Natural killer cell (primary cell): ENCODE measurements at regions not wholly inside any gene's neighbourhood (a gene's known extent, or its start where the extent isn't known, plus 50 kb on each side); places are given as distances from the start of the nearest gene placed in this dataset.

ENCODE experiments used
- ATAC-seq, 3 donors: fragments of 150-1000 bp in 2 of 3; fragments of 200-7000 bp in 1 of 3; cut with Tn5 transposase; 1 replicate in 1 of 3; 2 replicates in 2 of 3; pipeline ENCODE4 v1.10.0; 2021; ENCODE audit warnings: mild to moderate bottlenecking in 2 of 3, moderate library complexity in 2 of 3
- DNase-seq, 2 donors: peaks; one replicate each; pipeline versions ENCODE4 v3.0.0 to v3.0.0-alpha.2; 2013 to 2021; ENCODE audit warnings: mixed read lengths in 1 of 2
- H3K27ac ChIP-seq: one replicate; pipeline ENCODE4 v1.5.1; 2013; ENCODE audit warnings: mild to moderate bottlenecking, low read length
- H3K27me3 ChIP-seq: one replicate; pipeline ENCODE4 v1.6.1; 2013; ENCODE audit warnings: low read length; ENCODE audit not compliant: control insufficient read depth, insufficient read depth
- H3K36me3 ChIP-seq: one replicate; pipeline ENCODE4 v1.6.1; 2013; ENCODE audit warnings: low read length; ENCODE audit not compliant: control insufficient read depth, insufficient read depth
- H3K4me1 ChIP-seq: one replicate; pipeline ENCODE4 v1.6.1; 2013; ENCODE audit warnings: low read length; ENCODE audit not compliant: control insufficient read depth, insufficient read depth
- H3K4me3 ChIP-seq: one replicate; pipeline ENCODE4 v1.5.1; 2013; ENCODE audit warnings: low read length
- H3K9me3 ChIP-seq: one replicate; pipeline ENCODE4 v1.6.1; 2013; ENCODE audit warnings: low read length; ENCODE audit not compliant: control insufficient read depth, insufficient read depth
- H3K27ac Mint-ChIP-seq, 2 donors: one replicate each; pipeline ENCODE4 v1.8.0; 2022; ENCODE audit warnings: mild to moderate bottlenecking in 2 of 2, mixed read lengths in 2 of 2, moderate library complexity in 1 of 2
- H3K27me3 Mint-ChIP-seq, 2 donors: one replicate each; pipeline ENCODE4 v1.8.0; 2022; ENCODE audit warnings: low read depth in 2 of 2, mixed read lengths in 2 of 2
- H3K36me3 Mint-ChIP-seq: one replicate; pipeline ENCODE4 v1.8.0; 2022; ENCODE audit warnings: mixed read lengths
- H3K4me1 Mint-ChIP-seq, 2 donors: one replicate each; pipeline ENCODE4 v1.8.0; 2022; ENCODE audit warnings: mixed read lengths in 2 of 2
- H3K4me3 Mint-ChIP-seq: one replicate; pipeline ENCODE4 v1.8.0; 2022; ENCODE audit warnings: mild to moderate bottlenecking, moderate library complexity, mixed read lengths
- H3K9me3 Mint-ChIP-seq, 2 donors: one replicate each; pipeline ENCODE4 v1.8.0; 2022; ENCODE audit warnings: mixed read lengths in 2 of 2
- CTCF ChIP-seq: fragments of 200-600 bp; IDR thresholded peaks from one replicate; pipeline ENCODE4 v1.8.0; 2022; ENCODE audit warnings: antibody characterized with exemption
- WGBS: methylation state at CpG from one replicate; pipeline ENCODE4 v1.1.7; 2013; ENCODE audit warnings: missing lambda C conversion rate; ENCODE audit not compliant: insufficient coverage; 5-methylcytosine and 5-hydroxymethylcytosine counted together
- intact Hi-C: fragments of 100-400 bp; cut with micrococcal nuclease; formaldehyde crosslinking; loops from one replicate; pipeline ENCODE4 v1.14.2; 2022

DNA sequence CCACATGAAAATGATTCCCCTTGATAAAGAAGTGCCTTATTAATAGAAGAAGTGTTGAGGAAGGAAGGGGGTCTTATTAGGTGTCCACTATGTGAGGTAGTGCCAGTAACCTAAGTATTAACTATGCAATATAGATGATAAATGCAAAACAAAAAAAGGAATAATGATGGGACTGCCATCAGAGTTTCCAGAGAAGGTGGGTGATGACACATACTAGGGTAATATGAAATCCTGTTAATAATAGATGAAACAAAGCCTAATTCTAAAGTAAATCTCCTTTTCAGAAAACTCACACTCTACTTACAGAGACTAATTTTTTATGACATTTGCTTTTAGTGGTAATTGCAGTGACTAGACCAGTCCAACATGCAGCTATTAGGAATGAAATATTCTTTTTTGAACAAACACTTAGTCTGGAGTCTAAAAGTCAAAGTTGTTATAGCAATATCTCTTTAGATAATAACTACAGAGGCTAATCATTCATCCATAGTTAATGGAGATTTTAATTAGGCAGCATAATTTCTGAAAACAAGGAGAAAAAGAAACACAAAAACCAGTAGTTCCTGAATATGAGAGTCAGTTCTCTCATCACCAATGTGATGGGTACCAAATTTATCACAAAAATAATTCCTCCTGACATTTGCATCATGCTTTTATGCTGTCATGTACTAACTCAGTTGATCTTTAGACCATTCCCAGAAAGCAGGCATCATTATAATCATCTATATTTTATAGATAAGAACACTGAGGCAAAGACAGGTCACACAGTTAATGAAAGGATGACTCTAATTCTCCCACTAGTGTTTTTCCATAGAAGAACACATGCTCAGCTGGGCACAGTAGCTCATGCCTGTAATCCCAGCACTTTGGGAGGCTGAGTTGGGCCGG, 208.8 kb upstream of the ARG1 start:
- H3K27me3 Mint-ChIP-seq, result peaks cover 0 to 5% of the 10 kb centered on the region in 2 donors
- ATAC-seq (no peak), DNase-seq (no peak)
- no peak overlapping the region for H3K4me3 ChIP-seq
- H3K4me1 ChIP-seq, result no peaks in the 10 kb centered on the region
- intact Hi-C loops, result no loop called here
- H3K27me3 ChIP-seq, result no peaks in the 10 kb centered on the region
- no peaks in the 10 kb centered on the region for H3K36me3 Mint-ChIP-seq
- TF ChIP-seq CTCF, result no peak
- 93% methylated on average over 1 of the region's 1 CpG for WGBS
- H3K9me3 ChIP-seq, result no peaks in the 10 kb centered on the region
- no peak overlapping the region for H3K27ac Mint-ChIP-seq
- no peaks in the 10 kb centered on the region for H3K9me3 Mint-ChIP-seq
- no peaks in the 10 kb centered on the region for H3K36me3 ChIP-seq
- H3K27ac ChIP-seq, result no peak overlapping the region
- peaks cover 5 to 17% of the 10 kb centered on the region in 2 donors for H3K4me1 Mint-ChIP-seq
- H3K4me3 Mint-ChIP-seq, result no peak overlapping the region

- Histone ChIP-seq H3K36me3 (no peaks in the 10 kb centered on the region), H3K4me1 (no peaks in the 10 kb centered on the region), H3K27ac (no peak overlapping the region), H3K27me3 (no peaks in the 10 kb centered on the region), H3K9me3 (no peaks in the 10 kb centered on the region), H3K4me3 (no peak overlapping the region)
- no peaks in the 10 kb centered on the region for H3K36me3 Mint-ChIP-seq
- 94% methylated on average over 2 of the region's 2 CpGs for WGBS
- no peak overlapping the region for H3K4me3 Mint-ChIP-seq
- H3K4me1 Mint-ChIP-seq, result peaks cover 5 to 17% of the 10 kb centered on the region in 2 donors
- ATAC-seq (no peak), DNase-seq (no peak)
- TF ChIP-seq CTCF, result no peak
- no peak overlapping the region for H3K27ac Mint-ChIP-seq
- intact Hi-C loops, result no loop called here
- H3K9me3 Mint-ChIP-seq, result no peaks in the 10 kb centered on the region
- peaks cover 0 to 5% of the 10 kb centered on the region in 2 donors for H3K27me3 Mint-ChIP-seq
These were observed 206.8 kb upstream of the ARG1 start for GRCh38 chr6:131366223-131366622.

DNA sequence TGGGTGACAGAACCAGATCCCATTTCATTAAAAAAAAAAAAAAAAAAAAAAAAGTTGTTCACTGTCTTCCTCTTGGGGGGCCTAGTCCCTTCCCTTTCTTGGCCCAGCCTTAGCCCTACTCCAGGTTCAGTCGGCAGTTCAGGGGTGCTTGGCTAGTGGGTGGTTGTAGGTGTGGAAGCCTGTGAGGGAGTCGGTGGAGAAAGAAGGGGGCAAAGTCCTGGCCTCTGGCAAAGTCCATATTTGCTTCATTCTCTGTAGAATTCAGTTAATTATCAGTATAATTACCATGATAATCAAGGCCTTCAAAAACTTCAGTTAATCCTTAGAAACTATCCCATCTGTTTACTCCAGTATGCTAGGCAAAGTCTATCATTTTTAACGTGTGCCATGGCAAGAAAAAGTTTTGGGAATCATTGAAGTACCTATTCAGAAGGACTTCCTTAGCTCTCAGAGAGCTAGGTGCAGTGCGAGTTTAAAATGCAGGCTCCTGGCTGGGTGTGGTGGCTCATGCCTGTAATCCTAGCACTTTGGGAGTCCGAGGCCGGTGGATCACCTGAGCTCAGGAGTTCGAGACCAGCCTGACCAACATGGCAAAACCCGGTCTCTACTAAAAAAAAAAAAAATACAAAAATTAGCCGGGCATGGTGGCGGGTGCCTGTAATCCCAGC, 205.7 kb upstream of the ARG1 start:
- Mint-ChIP-seq H3K9me3 (no peaks in the 10 kb centered on the region), H3K36me3 (no peaks in the 10 kb centered on the region), H3K27ac (no peak overlapping the region), H3K27me3 (peaks cover 0 to 5% of the 10 kb centered on the region in 2 donors), H3K4me3 (no peak overlapping the region), H3K4me1 (peaks cover 5 to 17% of the 10 kb centered on the region in 2 donors)
- TF ChIP-seq CTCF, result no peak
- ATAC-seq (no peak), DNase-seq (no peak)
- Histone ChIP-seq H3K4me1 (no peaks in the 10 kb centered on the region), H3K9me3 (no peaks in the 10 kb centered on the region), H3K36me3 (no peaks in the 10 kb centered on the region), H3K27me3 (no peaks in the 10 kb centered on the region), H3K27ac (no peak overlapping the region), H3K4me3 (no peak overlapping the region)
- WGBS, result 95% methylated on average over 8 of the region's 10 CpGs
- intact Hi-C loops, result no loop called here
